ENCODE measurements at regions not wholly inside any gene's neighbourhood (a gene's known extent, or its start where the extent isn't known, plus 50 kb on each side); places are given as distances from the start of the nearest gene placed in this dataset.

- Histone ChIP-seq H3K36me3 (ENCODE audit: control insufficient read depth, insufficient read depth, low read length) (no peaks in the 10 kb centered on the region), H3K27me3 (ENCODE audit: control insufficient read depth, insufficient read depth, low read length) (no peaks in the 10 kb centered on the region), H3K4me3 (ENCODE audit: low read depth, low read length) (no peak overlapping the region)
- no peak for TF ChIP-seq CTCF (IDR thresholded peaks at IDR 0.05; ENCODE audit: insufficient read depth, low read length, poor library complexity, severe bottlenecking)
- DNase-seq (ENCODE audit: low read depth) = no peak
Observed at GRCh38 chr10:126722726-126723125, 52.2 kb upstream of the C10orf90 start.

- no peaks in the 10 kb centered on the region for H3K27me3 ChIP-seq (ENCODE audit: control insufficient read depth, insufficient read depth, low read length)
- H3K36me3 ChIP-seq (ENCODE audit: control insufficient read depth, insufficient read depth, low read length) = no peaks in the 10 kb centered on the region
- no peak for DNase-seq (ENCODE audit: low read depth)
- H3K4me3 ChIP-seq (ENCODE audit: low read depth, low read length) = no peak overlapping the region
- no peak for TF ChIP-seq CTCF (IDR thresholded peaks at IDR 0.05; ENCODE audit: insufficient read depth, low read length, poor library complexity, severe bottlenecking)
Observed at GRCh38 chr10:126723226-126723625, 52.7 kb upstream of the C10orf90 start.

- DNase-seq (ENCODE audit: low read depth) = no peak
- TF ChIP-seq CTCF (IDR thresholded peaks at IDR 0.05; ENCODE audit: insufficient read depth, low read length, poor library complexity, severe bottlenecking) = no peak
- H3K36me3 ChIP-seq (ENCODE audit: control insufficient read depth, insufficient read depth, low read length) = no peaks in the 10 kb centered on the region
- no peak overlapping the region for H3K4me3 ChIP-seq (ENCODE audit: low read depth, low read length)
- H3K27me3 ChIP-seq (ENCODE audit: control insufficient read depth, insufficient read depth, low read length) = no peaks in the 10 kb centered on the region
Observed at GRCh38 chr10:126729314-126729870, 58.9 kb upstream of the C10orf90 start.

- no peak overlapping the region for H3K4me3 ChIP-seq (ENCODE audit: low read depth, low read length)
- no peak for TF ChIP-seq CTCF (IDR thresholded peaks at IDR 0.05; ENCODE audit: insufficient read depth, low read length, poor library complexity, severe bottlenecking)
- DNase-seq (ENCODE audit: low read depth) = no peak
- H3K36me3 ChIP-seq (ENCODE audit: control insufficient read depth, insufficient read depth, low read length) = no peaks in the 10 kb centered on the region
- H3K27me3 ChIP-seq (ENCODE audit: control insufficient read depth, insufficient read depth, low read length) = no peaks in the 10 kb centered on the region
Observed at GRCh38 chr10:126730856-126731609, 60.5 kb upstream of the C10orf90 start.

GRCh38 chr10:126731610-126731990 lies 61.1 kb upstream of the C10orf90 start:
- Histone ChIP-seq H3K36me3 (ENCODE audit: control insufficient read depth, insufficient read depth, low read length) (no peaks in the 10 kb centered on the region), H3K4me3 (ENCODE audit: low read depth, low read length) (no peak overlapping the region)
- no peak for TF ChIP-seq CTCF (IDR thresholded peaks at IDR 0.05; ENCODE audit: insufficient read depth, low read length, poor library complexity, severe bottlenecking)

GRCh38 chr10:126732308-126732707 lies 61.8 kb upstream of the C10orf90 start:
- Histone ChIP-seq H3K27me3 (ENCODE audit: control insufficient read depth, insufficient read depth, low read length) (no peaks in the 10 kb centered on the region), H3K4me3 (ENCODE audit: low read depth, low read length) (no peak overlapping the region), H3K36me3 (ENCODE audit: control insufficient read depth, insufficient read depth, low read length) (no peaks in the 10 kb centered on the region)
- TF ChIP-seq CTCF (IDR thresholded peaks at IDR 0.05; ENCODE audit: insufficient read depth, low read length, poor library complexity, severe bottlenecking) = no peak
- DNase-seq (ENCODE audit: low read depth) = no peak

More at GRCh38 chr10:126731610-126731990, 61.1 kb upstream of the C10orf90 start:
- DNase-seq (ENCODE audit: low read depth) = no peak
- no peaks in the 10 kb centered on the region for H3K27me3 ChIP-seq (ENCODE audit: control insufficient read depth, insufficient read depth, low read length)
